ENCODE measurements at regions not wholly inside any gene's neighbourhood (a gene's known extent, or its start where the extent isn't known, plus 50 kb on each side); places are given as distances from the start of the nearest gene placed in this dataset.

- Histone ChIP-seq H3K36me3 (no peaks in the 10 kb centered on the region), H3K4me3 (no peak overlapping the region), H3K27ac (no peak overlapping the region), H3K4me1 (no peaks in the 10 kb centered on the region), H3K27me3 (no peaks in the 10 kb centered on the region), H3K9me3 (no peaks in the 10 kb centered on the region)
- ATAC-seq (no peak), DNase-seq (no peak)
- intact Hi-C loops (cut with DNase I) = no loop called here
- no peak for TF ChIP-seq CTCF (IDR thresholded peaks at IDR 0.05)
Observed at GRCh38 chr21:15379776-15380175, 315.0 kb upstream of the NRIP1 start.

GRCh38 chr21:15383588-15383987 is 318.8 kb upstream of the NRIP1 start:
- DNase-seq = no peak
- intact Hi-C loops (cut with DNase I) = no loop called here
- H3K4me1 ChIP-seq = no peaks in the 10 kb centered on the region
- H3K4me3 ChIP-seq = no peak overlapping the region
- no peaks in the 10 kb centered on the region for H3K9me3 ChIP-seq
- no peak for TF ChIP-seq CTCF (IDR thresholded peaks at IDR 0.05)
- no peaks in the 10 kb centered on the region for H3K27me3 ChIP-seq
- no peak for ATAC-seq
- H3K27ac ChIP-seq = no peak overlapping the region
- H3K36me3 ChIP-seq = no peaks in the 10 kb centered on the region

- DNase-seq (no peak), ATAC-seq (no peak)
- H3K36me3 ChIP-seq = no peaks in the 10 kb centered on the region
- no peaks in the 10 kb centered on the region for H3K9me3 ChIP-seq
- no peak overlapping the region for H3K4me3 ChIP-seq
- H3K4me1 ChIP-seq = no peaks in the 10 kb centered on the region
- no peak overlapping the region for H3K27ac ChIP-seq
- TF ChIP-seq CTCF (IDR thresholded peaks at IDR 0.05) = no peak
- H3K27me3 ChIP-seq = no peaks in the 10 kb centered on the region
- intact Hi-C loops (cut with DNase I) = no loop called here
Observed at GRCh38 chr21:15390049-15390448, 325.2 kb upstream of the NRIP1 start.

- intact Hi-C loops (cut with DNase I) = no loop called here
Observed at GRCh38 chr21:15397258-15397657, 332.5 kb upstream of the NRIP1 start.

GRCh38 chr21:15400905-15401304 is 328.9 kb upstream of the USP25 start:
- H3K9me3 ChIP-seq = no peaks in the 10 kb centered on the region
- no peak for TF ChIP-seq CTCF (IDR thresholded peaks at IDR 0.05)
- no peak overlapping the region for H3K27ac ChIP-seq
- DNase-seq (no peak), ATAC-seq (no peak)
- H3K27me3 ChIP-seq = no peaks in the 10 kb centered on the region
- H3K36me3 ChIP-seq = no peaks in the 10 kb centered on the region
- H3K4me1 ChIP-seq = no peaks in the 10 kb centered on the region
- intact Hi-C loops (cut with DNase I) = no loop called here
- no peak overlapping the region for H3K4me3 ChIP-seq

More at GRCh38 chr21:15397258-15397657, 332.5 kb upstream of the NRIP1 start:
- no peak for DNase-seq
- Histone ChIP-seq H3K27me3 (no peaks in the 10 kb centered on the region), H3K4me3 (no peak overlapping the region), H3K9me3 (no peaks in the 10 kb centered on the region), H3K27ac (no peak overlapping the region), H3K36me3 (no peaks in the 10 kb centered on the region), H3K4me1 (no peaks in the 10 kb centered on the region)
- ATAC-seq = no peak
- no peak for TF ChIP-seq CTCF (IDR thresholded peaks at IDR 0.05)

- H3K27ac ChIP-seq = no peak overlapping the region
- H3K4me1 ChIP-seq = no peaks in the 10 kb centered on the region
- ATAC-seq (no peak), DNase-seq (no peak)
- intact Hi-C loops (cut with DNase I) = no loop called here
- no peaks in the 10 kb centered on the region for H3K36me3 ChIP-seq
- no peaks in the 10 kb centered on the region for H3K27me3 ChIP-seq
- no peak overlapping the region for H3K4me3 ChIP-seq
- H3K9me3 ChIP-seq = no peaks in the 10 kb centered on the region
- no peak for TF ChIP-seq CTCF (IDR thresholded peaks at IDR 0.05)
Observed at GRCh38 chr21:15401331-15401730, 328.5 kb upstream of the USP25 start.
